ENCODE measurements at regions not wholly inside any gene's neighbourhood (a gene's known extent, or its start where the extent isn't known, plus 50 kb on each side); places are given as distances from the start of the nearest gene placed in this dataset.

- no peak overlapping the region for H3K4me3 ChIP-seq
- H3K9me3 ChIP-seq: no peaks in the 10 kb centered on the region
- no peaks in the 10 kb centered on the region for H3K4me1 ChIP-seq
- no peak for ATAC-seq
- no peak overlapping the region for H3K27ac ChIP-seq
- no peaks in the 10 kb centered on the region for H3K36me3 ChIP-seq
- H3K27me3 ChIP-seq: no peaks in the 10 kb centered on the region
- TF ChIP-seq POLR2A (IDR thresholded peaks at IDR 0.05) (no peak), POLR2AphosphoS5 (IDR thresholded peaks at IDR 0.05) (no peak), EP300 (IDR thresholded peaks at IDR 0.05) (no peak)
- TF ChIP-seq, protein P1, sequence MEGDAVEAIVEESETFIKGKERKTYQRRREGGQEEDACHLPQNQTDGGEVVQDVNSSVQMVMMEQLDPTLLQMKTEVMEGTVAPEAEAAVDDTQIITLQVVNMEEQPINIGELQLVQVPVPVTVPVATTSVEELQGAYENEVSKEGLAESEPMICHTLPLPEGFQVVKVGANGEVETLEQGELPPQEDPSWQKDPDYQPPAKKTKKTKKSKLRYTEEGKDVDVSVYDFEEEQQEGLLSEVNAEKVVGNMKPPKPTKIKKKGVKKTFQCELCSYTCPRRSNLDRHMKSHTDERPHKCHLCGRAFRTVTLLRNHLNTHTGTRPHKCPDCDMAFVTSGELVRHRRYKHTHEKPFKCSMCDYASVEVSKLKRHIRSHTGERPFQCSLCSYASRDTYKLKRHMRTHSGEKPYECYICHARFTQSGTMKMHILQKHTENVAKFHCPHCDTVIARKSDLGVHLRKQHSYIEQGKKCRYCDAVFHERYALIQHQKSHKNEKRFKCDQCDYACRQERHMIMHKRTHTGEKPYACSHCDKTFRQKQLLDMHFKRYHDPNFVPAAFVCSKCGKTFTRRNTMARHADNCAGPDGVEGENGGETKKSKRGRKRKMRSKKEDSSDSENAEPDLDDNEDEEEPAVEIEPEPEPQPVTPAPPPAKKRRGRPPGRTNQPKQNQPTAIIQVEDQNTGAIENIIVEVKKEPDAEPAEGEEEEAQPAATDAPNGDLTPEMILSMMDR (IDR thresholded peaks at IDR 0.05): no peak
- 80 to 88% methylated on average over 1 of the region's 2 CpGs for WGBS, 2 donors (ENCODE audit: low coverage in 1 of 2)
Measured at GRCh38 chr12:42953021-42953420, 363.5 kb upstream of the PRICKLE1 start.

DNA sequence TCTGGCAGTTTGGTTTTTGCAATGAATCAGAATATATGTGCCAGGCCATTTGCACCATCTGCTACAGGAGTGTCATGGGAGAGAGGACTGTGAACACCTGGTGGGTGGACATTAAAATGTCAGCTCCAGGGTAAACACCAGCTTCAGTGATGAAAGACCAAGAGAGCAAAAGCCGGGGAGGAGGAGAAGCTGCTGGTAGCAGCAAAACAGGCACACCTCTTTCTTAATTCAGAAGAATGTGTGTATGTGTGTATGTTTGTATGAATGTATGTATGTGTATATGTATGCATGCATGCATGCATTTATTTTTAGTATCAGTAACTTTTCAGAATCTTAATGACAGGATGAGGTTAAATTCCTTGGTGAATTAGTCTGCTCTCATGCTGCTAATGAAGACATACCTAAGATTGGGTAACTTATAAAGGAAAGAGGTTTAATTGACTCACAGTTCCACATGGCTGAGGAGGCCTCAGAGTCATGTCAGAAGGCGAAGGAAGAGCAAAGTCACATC is 357.4 kb upstream of the PRICKLE1 start:
- TF ChIP-seq EP300 (IDR thresholded peaks at IDR 0.05) (no peak), POLR2AphosphoS5 (IDR thresholded peaks at IDR 0.05) (no peak), POLR2A (IDR thresholded peaks at IDR 0.05) (no peak)
- TF ChIP-seq, protein P1 (IDR thresholded peaks at IDR 0.05): no peak
- H3K27ac ChIP-seq: no peak overlapping the region
- ATAC-seq: no peak
- 60 to 67% methylated on average over 1 to 2 of the region's 2 CpGs for WGBS, 2 donors (ENCODE audit: low coverage in 1 of 2)
- peaks cover 0 to 21% (median 0%) of the 10 kb centered on the region in 3 donors for H3K9me3 ChIP-seq
- no peaks in the 10 kb centered on the region for H3K4me1 ChIP-seq
- H3K27me3 ChIP-seq: no peaks in the 10 kb centered on the region
- no peak overlapping the region for H3K4me3 ChIP-seq
- H3K36me3 ChIP-seq: no peaks in the 10 kb centered on the region

DNA sequence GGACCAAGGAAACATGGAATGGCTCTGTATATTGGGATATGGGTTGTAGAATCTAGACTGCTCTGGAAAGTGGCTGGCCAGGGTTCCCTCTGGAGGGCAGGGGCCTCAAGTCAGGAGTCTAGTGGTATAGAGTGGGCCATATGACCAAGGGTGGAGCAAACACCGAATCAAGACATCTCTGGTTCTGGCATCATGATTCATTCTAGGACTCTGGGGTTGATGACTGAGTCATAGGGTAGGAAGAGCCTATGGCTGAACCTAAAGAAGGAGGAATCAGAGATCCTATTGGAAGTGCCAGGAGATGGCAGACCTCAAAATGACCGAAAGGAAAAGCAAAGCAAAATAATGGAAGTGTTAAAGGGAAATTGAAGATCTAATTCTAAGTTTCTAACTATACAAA is 356.4 kb upstream of the PRICKLE1 start:
- Histone ChIP-seq H3K36me3 (no peaks in the 10 kb centered on the region), H3K27ac (no peak overlapping the region), H3K4me3 (no peak overlapping the region), H3K4me1 (no peaks in the 10 kb centered on the region), H3K27me3 (no peaks in the 10 kb centered on the region), H3K9me3 (peaks cover 0 to 31% (median 0%) of the 10 kb centered on the region in 3 donors)
- WGBS, 2 donors (ENCODE audit: low coverage in 1 of 2): 75 to 84% methylated on average over 1 to 2 of the region's 2 CpGs
- no peak for TF ChIP-seq POLR2AphosphoS5 (IDR thresholded peaks at IDR 0.05)
- TF ChIP-seq EP300 (IDR thresholded peaks at IDR 0.05): no peak
- ATAC-seq: no peak

GRCh38 chr12:42944516-42944915 is 355.0 kb upstream of the PRICKLE1 start:
- WGBS, 2 donors (ENCODE audit: low coverage in 1 of 2): 74 to 87% methylated on average over 2 of the region's 2 CpGs
- H3K27me3 ChIP-seq: no peaks in the 10 kb centered on the region
- no peaks in the 10 kb centered on the region for H3K4me1 ChIP-seq
- ATAC-seq: no peak
- no peaks in the 10 kb centered on the region for H3K36me3 ChIP-seq
- peaks cover 0 to 33% (median 0%) of the 10 kb centered on the region in 3 donors for H3K9me3 ChIP-seq
- no peak overlapping the region for H3K4me3 ChIP-seq
- TF ChIP-seq POLR2AphosphoS5 (IDR thresholded peaks at IDR 0.05): no peak
- no peak for TF ChIP-seq EP300 (IDR thresholded peaks at IDR 0.05)
- TF ChIP-seq, protein P1 (IDR thresholded peaks at IDR 0.05): no peak
- TF ChIP-seq POLR2A (IDR thresholded peaks at IDR 0.05): no peak
- no peak overlapping the region for H3K27ac ChIP-seq

DNA sequence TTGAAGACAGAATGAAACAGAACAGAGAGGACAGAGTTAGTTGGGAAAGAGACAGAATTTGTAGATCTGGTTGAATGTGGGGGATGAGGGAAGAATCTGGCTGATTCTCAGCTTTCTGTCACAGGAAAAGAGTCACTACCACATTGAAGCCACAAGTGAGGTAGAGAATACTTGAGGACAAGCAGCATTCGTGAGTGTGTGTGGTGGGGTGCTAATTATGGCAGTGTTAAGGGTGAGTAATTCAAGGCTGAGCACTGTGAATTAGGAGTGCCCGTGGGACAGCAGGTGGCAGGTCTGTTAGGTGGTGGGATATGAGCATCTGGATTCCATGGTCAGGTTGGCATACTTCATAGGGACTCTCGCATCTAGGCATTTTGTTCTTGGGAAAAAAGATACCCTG is 347.4 kb upstream of the PRICKLE1 start:
- no peaks in the 10 kb centered on the region for H3K27me3 ChIP-seq
- ATAC-seq: no peak
- WGBS, 2 donors (ENCODE audit: low coverage in 1 of 2): 82 to 86% methylated on average over 3 of the region's 3 CpGs
- H3K9me3 ChIP-seq: peaks cover 0 to 13% (median 0%) of the 10 kb centered on the region in 3 donors
- no peaks in the 10 kb centered on the region for H3K36me3 ChIP-seq
- H3K27ac ChIP-seq: no peak overlapping the region
- no peaks in the 10 kb centered on the region for H3K4me1 ChIP-seq
- no peak overlapping the region for H3K4me3 ChIP-seq
- TF ChIP-seq POLR2A (IDR thresholded peaks at IDR 0.05) (no peak), POLR2AphosphoS5 (IDR thresholded peaks at IDR 0.05) (no peak), EP300 (IDR thresholded peaks at IDR 0.05) (no peak)
- TF ChIP-seq, protein P1 (IDR thresholded peaks at IDR 0.05): no peak
